ENCODE measurements at regions not wholly inside any gene's neighbourhood (a gene's known extent, or its start where the extent isn't known, plus 50 kb on each side); places are given as distances from the start of the nearest gene placed in this dataset.

- DNase-seq (ENCODE audit: low read depth in 4 of 4, low spot score in 2 of 4), result no peak
Measured at GRCh38 chr6:150651808-150652470, 52.3 kb downstream of the PLEKHG1 start.

- DNase-seq (ENCODE audit: low read depth in 4 of 4, low spot score in 2 of 4), result no peak
Measured at GRCh38 chr6:150652848-150653613, 53.3 kb downstream of the PLEKHG1 start.

GRCh38 chr6:150654608-150655007 lies 54.9 kb downstream of the PLEKHG1 start:
- DNase-seq (ENCODE audit: low read depth in 4 of 4, low spot score in 2 of 4), result no peak

- no peak for DNase-seq (ENCODE audit: low read depth in 4 of 4, low spot score in 2 of 4)
Measured at GRCh38 chr6:150656156-150656555, 56.5 kb downstream of the PLEKHG1 start.

GRCh38 chr6:150658421-150658820 lies 58.7 kb downstream of the PLEKHG1 start:
- DNase-seq (ENCODE audit: low read depth in 4 of 4, low spot score in 2 of 4), result no peak

GRCh38 chr6:150659046-150659763 lies 59.5 kb downstream of the PLEKHG1 start:
- DNase-seq (ENCODE audit: low read depth in 4 of 4, low spot score in 2 of 4), result no peak

GRCh38 chr6:150661216-150662007 lies 61.7 kb downstream of the PLEKHG1 start:
- no peak for DNase-seq (ENCODE audit: low read depth in 4 of 4, low spot score in 2 of 4)

GRCh38 chr6:150662814-150663213 lies 63.1 kb downstream of the PLEKHG1 start:
- no peak for DNase-seq (ENCODE audit: low read depth in 4 of 4, low spot score in 2 of 4)

- DNase-seq (ENCODE audit: low read depth in 4 of 4, low spot score in 2 of 4), result no peak
Measured at GRCh38 chr6:150664091-150664490, 64.4 kb downstream of the PLEKHG1 start.

- DNase-seq (ENCODE audit: low read depth in 4 of 4, low spot score in 2 of 4), result no peak
Measured at GRCh38 chr6:150666071-150666470, 66.4 kb downstream of the PLEKHG1 start.

GRCh38 chr6:150667359-150667758 lies 67.7 kb downstream of the PLEKHG1 start:
- no peak for DNase-seq (ENCODE audit: low read depth in 4 of 4, low spot score in 2 of 4)

- peak; percentile 85 to 97 (median 92) for DNase-seq (ENCODE audit: low read depth in 4 of 4, low spot score in 2 of 4)
Measured at GRCh38 chr6:150667977-150668716, 68.5 kb downstream of the PLEKHG1 start.

- no peak for DNase-seq (ENCODE audit: low read depth in 4 of 4, low spot score in 2 of 4)
Measured at GRCh38 chr6:150668900-150669302, 69.2 kb downstream of the PLEKHG1 start.

GRCh38 chr6:150670311-150670710 lies 70.6 kb downstream of the PLEKHG1 start:
- DNase-seq (ENCODE audit: low read depth in 4 of 4, low spot score in 2 of 4), result no peak

- no peak for DNase-seq (ENCODE audit: low read depth in 4 of 4, low spot score in 2 of 4)
Measured at GRCh38 chr6:150672800-150673199, 73.1 kb downstream of the PLEKHG1 start.

GRCh38 chr6:150673720-150674346 lies 74.1 kb downstream of the PLEKHG1 start:
- DNase-seq (ENCODE audit: low read depth in 4 of 4, low spot score in 2 of 4), result no peak

GRCh38 chr6:150676344-150676743 lies 76.7 kb downstream of the PLEKHG1 start:
- no peak for DNase-seq (ENCODE audit: low read depth in 4 of 4, low spot score in 2 of 4)

GRCh38 chr6:150676772-150677171 lies 77.1 kb downstream of the PLEKHG1 start:
- DNase-seq (ENCODE audit: low read depth in 4 of 4, low spot score in 2 of 4), result no peak

GRCh38 chr6:150680510-150680909 lies 80.8 kb downstream of the PLEKHG1 start:
- DNase-seq (ENCODE audit: low read depth in 4 of 4, low spot score in 2 of 4), result no peak
